ENCODE measurements at regions not wholly inside any gene's neighbourhood (a gene's known extent, or its start where the extent isn't known, plus 50 kb on each side); places are given as distances from the start of the nearest gene placed in this dataset.

DNA sequence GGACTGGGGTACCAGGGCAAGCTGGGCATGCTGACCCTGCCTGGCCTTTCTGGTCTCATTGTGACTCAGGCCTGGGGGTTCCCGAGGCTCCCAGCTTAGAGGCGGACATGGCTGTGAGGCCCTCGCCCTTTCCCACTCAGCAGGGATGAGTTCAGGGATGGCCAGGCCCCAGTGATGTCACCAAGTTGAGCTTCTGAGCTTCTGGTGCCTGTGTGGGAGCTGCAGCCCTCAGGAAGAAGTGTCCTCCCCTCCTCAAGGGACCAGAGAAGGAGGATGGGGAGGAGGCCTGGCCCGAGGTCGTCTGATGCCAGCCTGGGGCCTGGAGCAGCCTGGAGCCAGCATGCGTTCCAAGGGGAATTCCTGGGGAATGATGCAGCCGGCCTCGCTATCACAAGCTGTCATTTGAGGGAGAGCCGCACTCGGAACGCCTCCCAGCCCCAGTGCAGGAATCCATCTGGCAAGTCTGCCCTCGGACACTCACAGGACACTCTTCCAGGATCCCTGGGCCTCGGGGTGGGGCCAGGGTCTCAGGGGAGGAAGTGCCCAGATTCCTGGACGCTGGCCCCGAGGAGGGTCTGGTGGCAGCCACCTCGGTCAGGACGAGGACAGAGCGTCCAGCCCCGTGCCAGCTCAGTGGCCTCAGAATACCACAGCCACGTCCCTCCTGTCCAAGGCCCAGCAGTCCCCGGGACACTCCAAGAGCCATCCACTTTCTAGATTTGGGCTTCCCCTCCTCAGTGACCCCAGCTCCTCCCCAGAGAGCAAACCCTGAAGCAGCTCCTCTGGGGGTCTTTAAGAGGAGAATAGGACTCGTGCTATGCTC is 61.2 kb upstream of the GPC1 start:
- TF ChIP-seq POLR2A (IDR thresholded peaks at IDR 0.05; ENCODE audit: low read depth, low read length), result no peak
- TF ChIP-seq, protein P1, sequence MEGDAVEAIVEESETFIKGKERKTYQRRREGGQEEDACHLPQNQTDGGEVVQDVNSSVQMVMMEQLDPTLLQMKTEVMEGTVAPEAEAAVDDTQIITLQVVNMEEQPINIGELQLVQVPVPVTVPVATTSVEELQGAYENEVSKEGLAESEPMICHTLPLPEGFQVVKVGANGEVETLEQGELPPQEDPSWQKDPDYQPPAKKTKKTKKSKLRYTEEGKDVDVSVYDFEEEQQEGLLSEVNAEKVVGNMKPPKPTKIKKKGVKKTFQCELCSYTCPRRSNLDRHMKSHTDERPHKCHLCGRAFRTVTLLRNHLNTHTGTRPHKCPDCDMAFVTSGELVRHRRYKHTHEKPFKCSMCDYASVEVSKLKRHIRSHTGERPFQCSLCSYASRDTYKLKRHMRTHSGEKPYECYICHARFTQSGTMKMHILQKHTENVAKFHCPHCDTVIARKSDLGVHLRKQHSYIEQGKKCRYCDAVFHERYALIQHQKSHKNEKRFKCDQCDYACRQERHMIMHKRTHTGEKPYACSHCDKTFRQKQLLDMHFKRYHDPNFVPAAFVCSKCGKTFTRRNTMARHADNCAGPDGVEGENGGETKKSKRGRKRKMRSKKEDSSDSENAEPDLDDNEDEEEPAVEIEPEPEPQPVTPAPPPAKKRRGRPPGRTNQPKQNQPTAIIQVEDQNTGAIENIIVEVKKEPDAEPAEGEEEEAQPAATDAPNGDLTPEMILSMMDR (IDR thresholded peaks at IDR 0.05 in 2 of 3, conservative IDR thresholded peaks at IDR 0.05 in 1 of 3; ENCODE audit: control insufficient read depth in 2 of 3, extremely low read depth in 1 of 3, insufficient read depth in 1 of 3, low read depth in 3 of 3, low read length in 3 of 3), result no peak
- no peak for TF ChIP-seq TAF1 (IDR thresholded peaks at IDR 0.05; ENCODE audit: borderline replicate concordance, low read depth, low read length)
- TF ChIP-seq, protein P2, sequence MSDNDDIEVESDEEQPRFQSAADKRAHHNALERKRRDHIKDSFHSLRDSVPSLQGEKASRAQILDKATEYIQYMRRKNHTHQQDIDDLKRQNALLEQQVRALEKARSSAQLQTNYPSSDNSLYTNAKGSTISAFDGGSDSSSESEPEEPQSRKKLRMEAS (IDR thresholded peaks at IDR 0.05; ENCODE audit: low read depth, low read length), result no peak
- TF ChIP-seq NR2C2 (IDR thresholded peaks at IDR 0.05; ENCODE audit: borderline replicate concordance, control insufficient read depth, insufficient read length, low read depth), result no peak
- no peak for TF ChIP-seq SREBF2 (IDR thresholded peaks at IDR 0.05; ENCODE audit: low read length)
- no peak for TF ChIP-seq SPI1 (IDR thresholded peaks at IDR 0.05; ENCODE audit: borderline replicate concordance, insufficient read depth, low read depth, low read length)
- no peak for TF ChIP-seq RAD21 (IDR thresholded peaks at IDR 0.05; ENCODE audit: insufficient read depth, low read depth, low read length)
- TF ChIP-seq NFYB (IDR thresholded peaks at IDR 0.05; ENCODE audit: insufficient read depth, low read depth, low read length), result no peak
- TF ChIP-seq, protein P3, sequence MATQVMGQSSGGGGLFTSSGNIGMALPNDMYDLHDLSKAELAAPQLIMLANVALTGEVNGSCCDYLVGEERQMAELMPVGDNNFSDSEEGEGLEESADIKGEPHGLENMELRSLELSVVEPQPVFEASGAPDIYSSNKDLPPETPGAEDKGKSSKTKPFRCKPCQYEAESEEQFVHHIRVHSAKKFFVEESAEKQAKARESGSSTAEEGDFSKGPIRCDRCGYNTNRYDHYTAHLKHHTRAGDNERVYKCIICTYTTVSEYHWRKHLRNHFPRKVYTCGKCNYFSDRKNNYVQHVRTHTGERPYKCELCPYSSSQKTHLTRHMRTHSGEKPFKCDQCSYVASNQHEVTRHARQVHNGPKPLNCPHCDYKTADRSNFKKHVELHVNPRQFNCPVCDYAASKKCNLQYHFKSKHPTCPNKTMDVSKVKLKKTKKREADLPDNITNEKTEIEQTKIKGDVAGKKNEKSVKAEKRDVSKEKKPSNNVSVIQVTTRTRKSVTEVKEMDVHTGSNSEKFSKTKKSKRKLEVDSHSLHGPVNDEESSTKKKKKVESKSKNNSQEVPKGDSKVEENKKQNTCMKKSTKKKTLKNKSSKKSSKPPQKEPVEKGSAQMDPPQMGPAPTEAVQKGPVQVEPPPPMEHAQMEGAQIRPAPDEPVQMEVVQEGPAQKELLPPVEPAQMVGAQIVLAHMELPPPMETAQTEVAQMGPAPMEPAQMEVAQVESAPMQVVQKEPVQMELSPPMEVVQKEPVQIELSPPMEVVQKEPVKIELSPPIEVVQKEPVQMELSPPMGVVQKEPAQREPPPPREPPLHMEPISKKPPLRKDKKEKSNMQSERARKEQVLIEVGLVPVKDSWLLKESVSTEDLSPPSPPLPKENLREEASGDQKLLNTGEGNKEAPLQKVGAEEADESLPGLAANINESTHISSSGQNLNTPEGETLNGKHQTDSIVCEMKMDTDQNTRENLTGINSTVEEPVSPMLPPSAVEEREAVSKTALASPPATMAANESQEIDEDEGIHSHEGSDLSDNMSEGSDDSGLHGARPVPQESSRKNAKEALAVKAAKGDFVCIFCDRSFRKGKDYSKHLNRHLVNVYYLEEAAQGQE (IDR thresholded peaks at IDR 0.05; ENCODE audit: low read depth, low read length), result no peak
- no peak for TF ChIP-seq BCL11A (IDR thresholded peaks at IDR 0.05; ENCODE audit: low read depth, low read length)
- no peak for TF ChIP-seq ZBED1 (IDR thresholded peaks at IDR 0.05; ENCODE audit: borderline replicate concordance)
- TF ChIP-seq DPF2 (IDR thresholded peaks at IDR 0.05), result no peak
- no peak for TF ChIP-seq ESRRA (IDR thresholded peaks at IDR 0.05; ENCODE audit: low read length)

Measured in GM12878 (cell line).